ENCODE measurements at regions not wholly inside any gene's neighbourhood (a gene's known extent, or its start where the extent isn't known, plus 50 kb on each side); places are given as distances from the start of the nearest gene placed in this dataset.

DNA sequence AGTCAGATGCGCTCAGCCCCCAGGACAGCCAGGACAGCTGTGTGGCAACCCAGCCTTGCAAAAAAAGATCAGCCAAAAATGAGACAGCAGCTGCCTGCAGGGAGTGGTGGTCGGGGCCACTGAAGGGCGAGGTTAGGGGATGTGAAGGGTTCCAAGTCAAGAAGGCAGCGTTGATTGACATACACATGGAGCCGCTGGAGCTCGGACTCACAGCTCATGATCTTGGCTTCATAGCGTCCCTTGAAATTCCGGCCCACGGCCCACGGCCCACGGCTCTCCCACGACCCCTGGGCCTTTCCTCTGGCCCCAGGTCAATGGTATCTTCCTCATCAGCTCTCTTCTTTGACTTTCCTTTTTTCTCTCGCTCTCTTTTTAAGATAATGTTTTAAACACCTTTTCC lies 390.0 kb upstream of the IRX4 start:
- TF ChIP-seq, protein P1, sequence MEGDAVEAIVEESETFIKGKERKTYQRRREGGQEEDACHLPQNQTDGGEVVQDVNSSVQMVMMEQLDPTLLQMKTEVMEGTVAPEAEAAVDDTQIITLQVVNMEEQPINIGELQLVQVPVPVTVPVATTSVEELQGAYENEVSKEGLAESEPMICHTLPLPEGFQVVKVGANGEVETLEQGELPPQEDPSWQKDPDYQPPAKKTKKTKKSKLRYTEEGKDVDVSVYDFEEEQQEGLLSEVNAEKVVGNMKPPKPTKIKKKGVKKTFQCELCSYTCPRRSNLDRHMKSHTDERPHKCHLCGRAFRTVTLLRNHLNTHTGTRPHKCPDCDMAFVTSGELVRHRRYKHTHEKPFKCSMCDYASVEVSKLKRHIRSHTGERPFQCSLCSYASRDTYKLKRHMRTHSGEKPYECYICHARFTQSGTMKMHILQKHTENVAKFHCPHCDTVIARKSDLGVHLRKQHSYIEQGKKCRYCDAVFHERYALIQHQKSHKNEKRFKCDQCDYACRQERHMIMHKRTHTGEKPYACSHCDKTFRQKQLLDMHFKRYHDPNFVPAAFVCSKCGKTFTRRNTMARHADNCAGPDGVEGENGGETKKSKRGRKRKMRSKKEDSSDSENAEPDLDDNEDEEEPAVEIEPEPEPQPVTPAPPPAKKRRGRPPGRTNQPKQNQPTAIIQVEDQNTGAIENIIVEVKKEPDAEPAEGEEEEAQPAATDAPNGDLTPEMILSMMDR (IDR thresholded peaks at IDR 0.05) = no peak
- no peak for DNase-seq (ENCODE audit: low spot score)
- Histone ChIP-seq H3K27ac (no peak overlapping the region), H3K4me1 (no peaks in the 10 kb centered on the region), H3K9me3 (no peaks in the 10 kb centered on the region), H3K27me3 (no peaks in the 10 kb centered on the region), H3K36me3 (no peaks in the 10 kb centered on the region), H3K4me3 (no peak overlapping the region)

DNA sequence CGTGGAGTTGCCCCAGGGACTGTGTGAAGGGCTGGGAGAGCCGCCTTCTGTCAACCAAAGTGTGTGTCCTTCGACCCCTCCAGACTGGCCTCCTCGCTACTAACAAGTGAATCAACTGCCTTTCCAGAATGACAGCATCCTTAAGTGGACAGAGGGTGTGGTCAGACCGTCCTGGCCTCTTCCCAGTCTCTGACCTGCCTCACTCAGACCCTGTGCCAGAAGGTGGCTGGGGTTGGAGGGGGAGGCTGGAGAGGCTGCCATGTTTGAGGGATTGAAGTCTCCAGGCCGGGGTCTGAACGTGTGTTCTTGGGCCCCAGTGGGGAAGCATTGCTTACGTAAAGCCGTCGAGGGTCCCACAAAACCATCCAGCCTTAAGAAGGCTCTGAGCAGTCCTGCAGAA lies 389.3 kb upstream of the IRX4 start:
- TF ChIP-seq, protein P1 (IDR thresholded peaks at IDR 0.05) = no peak
- Histone ChIP-seq H3K4me1 (no peaks in the 10 kb centered on the region), H3K36me3 (no peaks in the 10 kb centered on the region), H3K9me3 (no peaks in the 10 kb centered on the region), H3K4me3 (no peak overlapping the region), H3K27ac (no peak overlapping the region), H3K27me3 (no peaks in the 10 kb centered on the region)
- no peak for DNase-seq (ENCODE audit: low spot score)

DNA sequence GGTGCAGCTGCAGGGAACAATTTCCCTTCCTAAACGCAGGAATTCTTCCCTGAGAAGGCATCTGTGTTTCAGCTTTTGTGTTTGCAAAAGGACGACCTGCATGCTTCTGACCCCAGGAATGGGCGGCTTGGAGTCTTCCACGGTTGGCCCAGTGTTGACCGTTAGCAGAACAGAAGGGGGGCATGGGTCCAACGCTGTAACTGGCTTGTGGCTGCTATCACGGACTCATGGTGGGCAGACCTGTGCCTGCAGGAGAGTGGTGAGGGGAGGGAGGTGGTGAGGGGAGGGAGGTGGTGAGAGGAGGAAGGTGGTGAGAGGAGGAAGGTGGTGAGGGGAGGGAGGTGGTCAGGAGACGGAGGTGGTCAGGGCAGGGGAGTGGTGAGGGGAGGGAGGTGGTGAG lies 388.6 kb upstream of the IRX4 start:
- no peak overlapping the region for H3K27ac ChIP-seq
- no peak for DNase-seq (ENCODE audit: low spot score)
- TF ChIP-seq, protein P1 (IDR thresholded peaks at IDR 0.05) = no peak
- no peaks in the 10 kb centered on the region for H3K36me3 ChIP-seq
- H3K4me1 ChIP-seq = no peaks in the 10 kb centered on the region
- no peaks in the 10 kb centered on the region for H3K9me3 ChIP-seq
- H3K4me3 ChIP-seq = no peak overlapping the region
- no peaks in the 10 kb centered on the region for H3K27me3 ChIP-seq

DNA sequence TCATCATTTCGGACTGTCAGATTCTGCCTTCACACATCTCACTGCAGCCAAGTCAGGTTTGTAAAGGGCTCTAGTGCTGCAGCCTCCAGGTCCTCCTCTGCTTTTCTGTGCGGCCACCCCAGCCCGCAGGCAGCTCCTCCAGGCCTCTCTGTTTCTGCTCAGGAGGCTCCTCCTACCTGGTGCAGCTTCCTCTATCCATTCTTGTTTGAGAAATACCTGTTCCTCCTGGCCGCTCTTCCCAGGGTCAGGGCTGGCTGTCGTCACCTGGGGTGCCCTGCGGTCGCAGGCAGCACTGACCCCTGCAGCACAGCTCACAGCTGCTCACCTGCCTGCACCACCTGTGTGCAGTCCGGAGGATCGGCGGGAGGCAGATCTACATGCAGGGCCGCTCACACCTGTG lies 387.7 kb upstream of the IRX4 start:
- H3K36me3 ChIP-seq = no peaks in the 10 kb centered on the region
- H3K27ac ChIP-seq = no peak overlapping the region
- TF ChIP-seq, protein P1 (IDR thresholded peaks at IDR 0.05) = no peak
- H3K4me3 ChIP-seq = no peak overlapping the region
- no peaks in the 10 kb centered on the region for H3K4me1 ChIP-seq
- H3K9me3 ChIP-seq = no peaks in the 10 kb centered on the region
- DNase-seq (ENCODE audit: low spot score) = no peak
- no peaks in the 10 kb centered on the region for H3K27me3 ChIP-seq

DNA sequence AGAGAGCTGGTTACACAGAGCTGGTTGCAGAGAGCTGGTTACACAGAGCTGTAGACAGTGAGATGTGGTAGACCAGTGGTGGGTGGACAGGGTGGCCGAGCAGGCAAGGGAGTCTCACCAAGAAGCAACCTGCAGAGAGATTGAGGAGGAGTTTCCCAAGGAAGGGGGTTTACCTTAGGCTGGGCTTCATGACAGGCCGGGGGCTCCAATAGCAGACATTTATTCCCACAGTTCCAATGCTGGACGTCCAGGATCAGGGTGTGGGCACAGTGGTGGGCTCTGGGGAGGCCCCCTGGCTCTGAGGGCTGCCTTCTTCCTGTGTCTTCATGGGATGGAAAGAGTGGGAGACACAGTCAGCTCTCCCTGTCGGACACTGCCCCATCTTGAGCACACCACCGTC lies 386.9 kb upstream of the IRX4 start:
- Histone ChIP-seq H3K36me3 (no peaks in the 10 kb centered on the region), H3K4me3 (no peak overlapping the region), H3K27me3 (no peaks in the 10 kb centered on the region), H3K27ac (no peak overlapping the region), H3K9me3 (no peaks in the 10 kb centered on the region), H3K4me1 (no peaks in the 10 kb centered on the region)
- DNase-seq (ENCODE audit: low spot score) = no peak
- TF ChIP-seq, protein P1 (IDR thresholded peaks at IDR 0.05) = no peak

DNA sequence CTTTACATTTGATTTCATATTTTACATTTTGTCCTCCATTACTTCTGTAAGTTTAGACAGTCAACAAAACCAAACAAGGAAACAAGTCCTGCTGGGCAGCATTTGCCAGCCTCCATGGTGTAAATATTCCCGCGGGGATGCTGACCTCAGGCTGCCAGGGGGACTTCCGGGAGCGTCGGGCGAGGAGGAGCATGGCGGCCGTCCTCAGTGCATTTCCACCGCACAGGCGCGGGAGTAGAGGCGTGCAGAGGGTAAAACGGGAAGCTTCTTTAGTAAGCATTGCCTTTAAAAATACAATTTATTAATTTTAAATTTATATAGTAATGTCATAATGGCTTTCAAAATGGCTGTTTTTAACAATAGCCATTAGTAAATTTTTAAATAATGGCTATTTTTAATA lies 385.3 kb upstream of the IRX4 start:
- no peak overlapping the region for H3K4me3 ChIP-seq
- no peaks in the 10 kb centered on the region for H3K36me3 ChIP-seq
- H3K27me3 ChIP-seq = no peaks in the 10 kb centered on the region
- DNase-seq (ENCODE audit: low spot score) = no peak
- H3K27ac ChIP-seq = no peak overlapping the region
- no peaks in the 10 kb centered on the region for H3K9me3 ChIP-seq
- H3K4me1 ChIP-seq = no peaks in the 10 kb centered on the region
- TF ChIP-seq, protein P1 (IDR thresholded peaks at IDR 0.05) = no peak
